ENCODE measurements at regions not wholly inside any gene's neighbourhood (a gene's known extent, or its start where the extent isn't known, plus 50 kb on each side); places are given as distances from the start of the nearest gene placed in this dataset.
"Not testable (repeated sequence)": the region's sequence is repeated elsewhere in the genome, so short reads cannot be mapped to it uniquely, and the experiment has no call there.

- DNase-seq (ENCODE audit: low read depth, low spot score): peak; percentile 8
Observed at GRCh38 chr10:9814285-9814864, 1203.3 kb upstream of the CELF2 start.

GRCh38 chr10:9819756-9820494 lies 1197.7 kb upstream of the CELF2 start:
- no peak for DNase-seq (ENCODE audit: low read depth, low spot score)

DNA sequence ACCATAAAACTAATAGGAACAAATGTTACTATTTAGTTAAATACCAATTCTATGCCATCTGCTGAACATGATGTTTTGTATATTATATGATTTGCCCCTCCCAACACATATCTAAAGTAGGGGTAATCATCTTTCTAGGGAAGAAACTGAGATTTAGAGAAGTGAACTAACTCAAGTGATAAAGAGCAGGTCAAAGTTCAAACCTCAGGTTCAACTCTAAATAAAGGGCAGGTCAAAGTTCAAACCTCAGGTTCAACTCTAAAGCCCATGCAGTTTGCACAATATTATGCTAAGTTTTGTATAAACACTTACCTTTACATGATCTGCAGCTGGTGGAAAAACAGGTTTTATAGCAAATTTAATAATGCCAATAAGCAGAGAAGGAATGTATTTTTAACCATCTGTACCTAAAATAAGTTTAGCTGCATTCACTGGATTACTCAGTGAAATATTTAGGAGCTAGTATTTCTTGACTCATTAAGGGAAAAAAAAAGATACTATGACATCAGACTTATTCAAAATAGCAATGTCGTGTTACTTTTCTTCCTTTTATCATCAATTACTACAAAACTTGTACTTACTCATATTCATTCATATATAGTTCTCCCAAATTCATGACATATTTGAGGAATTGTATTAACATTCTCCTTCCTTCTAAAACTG lies 1194.3 kb upstream of the CELF2 start:
- DNase-seq (ENCODE audit: low read depth, low spot score): no peak

GRCh38 chr10:9824631-9825071 lies 1193.0 kb upstream of the CELF2 start:
- no peak for DNase-seq (ENCODE audit: low read depth, low spot score)

DNA sequence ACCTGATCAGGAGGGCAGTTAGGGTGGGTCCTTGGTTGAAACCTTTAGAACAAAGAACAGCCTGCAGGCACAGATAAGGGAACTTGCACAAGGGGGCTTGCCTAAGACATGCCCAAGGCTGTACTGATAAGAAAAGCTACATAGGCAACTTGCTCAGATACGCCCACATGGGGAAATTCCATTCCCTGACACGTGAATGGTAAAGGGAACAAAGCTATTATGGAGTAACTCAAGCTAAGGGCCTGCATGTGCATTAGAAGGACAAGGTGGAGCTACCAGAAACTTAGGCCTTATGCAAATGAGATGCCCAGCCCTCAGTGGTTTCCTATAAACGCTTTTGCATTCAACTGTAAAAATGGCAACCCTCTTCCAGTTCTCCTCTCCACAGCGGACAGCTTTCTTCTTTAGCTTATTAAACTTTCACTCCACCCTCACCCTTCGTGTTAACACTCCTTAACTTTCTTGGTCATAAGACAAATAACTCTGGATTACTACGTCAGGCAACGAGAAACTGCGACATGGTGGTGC lies 1192.1 kb upstream of the CELF2 start:
- peak; percentile 14 for DNase-seq (ENCODE audit: low read depth, low spot score)

DNA sequence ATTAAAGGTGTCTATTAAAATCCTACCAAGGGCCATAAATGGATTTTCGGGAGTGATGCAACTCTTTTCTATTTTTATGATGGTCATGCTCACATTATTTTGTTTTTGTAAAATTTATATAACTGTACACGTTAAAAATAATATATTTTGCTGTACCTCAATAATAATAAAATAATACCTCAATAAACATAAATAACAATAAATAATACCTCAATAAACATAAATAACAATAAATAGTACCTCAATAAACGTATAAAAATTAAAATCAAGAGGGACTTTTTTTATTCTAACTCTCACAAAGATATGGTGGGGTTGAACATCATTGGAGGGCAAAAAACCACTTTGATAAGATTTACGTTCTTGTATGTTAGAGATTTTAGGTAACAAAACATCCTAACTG lies 1189.6 kb upstream of the CELF2 start:
- no peak for DNase-seq (ENCODE audit: low read depth, low spot score)

DNA sequence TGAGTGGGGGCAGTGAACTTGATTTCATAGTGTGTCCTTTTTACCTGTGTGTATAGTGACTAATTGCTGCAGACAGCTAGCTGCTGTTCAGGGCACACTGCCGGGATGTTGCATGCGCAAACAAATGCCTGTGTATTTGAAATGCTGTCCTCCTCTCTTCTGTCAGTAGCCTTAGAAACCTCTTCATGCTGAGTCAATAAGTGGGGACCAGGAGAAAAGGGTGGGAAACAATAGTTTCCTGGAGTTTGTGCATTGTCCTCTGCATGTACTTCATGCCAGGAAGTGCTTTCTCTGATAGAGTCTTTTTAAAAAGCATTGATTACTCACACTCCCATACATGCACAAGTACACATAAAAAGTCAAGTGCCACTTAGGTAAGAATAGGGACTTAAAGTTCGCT lies 1183.7 kb upstream of the CELF2 start:
- DNase-seq (ENCODE audit: low read depth, low spot score): peak; percentile 19

DNA sequence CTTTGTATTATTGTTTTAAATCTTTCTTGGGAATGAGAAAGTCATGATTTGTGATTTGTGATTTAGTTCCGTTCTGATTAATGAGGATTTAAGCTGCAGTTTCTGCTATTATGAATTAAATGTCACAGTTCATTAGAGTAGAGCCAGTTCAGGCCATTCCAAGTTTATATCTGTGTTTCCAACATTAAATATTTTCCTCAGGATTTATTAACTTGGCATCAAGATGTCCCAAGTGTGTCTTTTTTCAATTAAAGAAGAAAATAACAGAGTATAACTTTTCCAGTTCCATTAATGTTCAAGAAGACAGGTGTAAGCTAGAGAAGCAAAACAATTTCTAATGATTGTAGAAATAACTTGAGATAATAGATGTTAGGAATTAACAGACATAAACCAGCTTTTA lies 1183.2 kb upstream of the CELF2 start:
- no peak for DNase-seq (ENCODE audit: low read depth, low spot score)

DNA sequence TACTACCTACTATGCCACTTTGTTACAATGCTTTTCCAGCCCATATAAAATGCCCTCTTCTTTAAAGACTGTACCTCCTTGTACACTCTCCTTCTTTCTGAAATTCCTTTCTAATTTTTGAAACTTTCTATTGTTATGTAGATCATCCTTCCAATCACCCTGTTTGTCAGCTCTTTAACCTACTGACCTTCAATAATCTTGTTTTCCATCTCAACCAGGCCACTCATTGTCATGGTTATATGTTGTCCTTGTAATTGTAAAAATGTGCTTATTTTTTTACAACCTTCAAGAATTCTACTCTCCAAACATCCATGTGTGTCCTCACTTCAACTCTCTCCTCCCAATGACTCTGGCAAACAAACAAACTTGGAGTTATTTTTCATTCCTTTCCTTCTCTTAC lies 1172.6 kb upstream of the CELF2 start:
- DNase-seq (ENCODE audit: low read depth, low spot score): no peak

DNA sequence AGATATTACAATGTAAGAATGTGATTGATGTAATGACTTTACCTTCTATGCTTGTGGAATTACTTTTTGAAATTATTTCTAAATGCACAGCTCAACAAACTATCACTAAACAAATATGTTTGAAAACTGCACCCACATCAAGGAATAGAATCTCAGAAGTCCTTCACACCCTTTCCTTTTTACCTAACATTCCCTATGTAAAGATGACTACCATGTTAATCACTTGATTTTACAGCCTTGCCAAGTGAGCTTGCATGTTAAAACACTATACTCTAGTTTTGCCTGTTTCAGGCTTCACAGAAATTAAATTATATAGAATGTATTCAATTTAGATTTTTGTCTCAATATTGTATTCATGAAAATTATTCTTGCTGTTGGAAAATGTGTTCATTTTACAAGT lies 1169.4 kb upstream of the CELF2 start:
- DNase-seq (ENCODE audit: low read depth, low spot score): no peak

DNA sequence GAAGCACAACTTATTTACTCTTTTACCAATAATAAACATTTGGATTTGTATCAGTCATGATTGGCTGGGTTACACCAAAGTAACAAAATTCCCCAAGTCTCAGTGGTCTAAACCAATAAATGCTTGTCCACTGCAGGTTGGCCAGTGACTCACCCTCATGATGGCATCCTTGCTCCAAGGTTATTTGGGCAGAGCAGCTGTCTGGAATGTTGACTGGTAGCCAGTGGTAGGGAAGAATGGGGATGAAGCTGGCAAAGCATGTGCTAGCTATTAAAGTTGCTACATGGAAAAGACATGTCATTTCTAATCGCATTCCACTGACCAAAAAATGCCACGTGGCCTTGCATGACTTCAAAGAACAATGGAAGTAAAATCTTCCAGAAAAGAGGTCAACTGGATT lies 1168.7 kb upstream of the CELF2 start:
- peak; percentile 17 for DNase-seq (ENCODE audit: low read depth, low spot score)

GRCh38 chr10:9850415-9850814 lies 1167.3 kb upstream of the CELF2 start:
- DNase-seq (ENCODE audit: low read depth, low spot score): no peak

- DNase-seq (ENCODE audit: low read depth, low spot score): no peak
Observed at GRCh38 chr10:9851808-9852207, 1165.9 kb upstream of the CELF2 start.

GRCh38 chr10:9853405-9854355 lies 1164.0 kb upstream of the CELF2 start:
- DNase-seq (ENCODE audit: low read depth, low spot score): no peak

DNA sequence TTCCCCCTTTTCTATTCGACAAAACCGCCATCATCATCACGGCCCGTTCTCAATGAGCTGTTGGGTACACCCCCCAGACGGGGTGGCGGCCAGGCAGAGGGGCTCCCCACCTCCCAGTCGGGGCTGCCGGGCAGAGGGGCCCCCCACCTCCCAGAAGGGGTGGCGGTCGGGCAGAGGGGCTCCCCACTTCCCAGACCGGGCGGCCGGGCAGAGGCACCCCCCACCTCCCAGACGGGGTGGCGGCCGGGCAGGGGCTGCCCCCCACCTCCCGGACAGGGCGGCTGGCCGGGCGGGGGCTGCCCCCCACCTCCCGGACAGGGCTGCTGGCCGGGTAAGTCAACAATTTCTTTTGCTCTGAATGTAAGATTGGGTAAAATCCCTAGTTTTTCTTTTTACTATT lies 1162.2 kb upstream of the CELF2 start:
- not testable (repeated sequence) for DNase-seq (ENCODE audit: low read depth, low spot score)

DNA sequence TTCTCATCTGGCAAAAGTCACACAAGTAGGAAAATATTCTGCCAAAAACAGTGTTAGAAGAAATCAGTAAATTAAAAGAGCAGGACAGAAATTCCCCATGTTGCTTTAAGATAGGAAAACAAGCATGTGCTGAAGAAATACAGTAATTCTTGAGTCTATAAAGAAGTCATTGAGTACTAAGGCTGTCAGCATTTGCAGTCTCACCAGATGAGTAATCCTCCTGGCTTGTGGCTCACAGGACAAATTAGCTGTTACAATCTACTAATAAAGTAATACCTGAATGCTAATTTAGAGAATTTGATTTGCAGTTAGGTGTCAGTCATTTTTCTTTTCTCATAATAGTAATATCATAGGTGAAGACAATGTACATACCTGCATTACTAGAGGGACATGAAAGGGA lies 1158.9 kb upstream of the CELF2 start:
- DNase-seq (ENCODE audit: low read depth, low spot score): peak; percentile 37

- no peak for DNase-seq (ENCODE audit: low read depth, low spot score)
Observed at GRCh38 chr10:9860045-9860444, 1157.6 kb upstream of the CELF2 start.

DNA sequence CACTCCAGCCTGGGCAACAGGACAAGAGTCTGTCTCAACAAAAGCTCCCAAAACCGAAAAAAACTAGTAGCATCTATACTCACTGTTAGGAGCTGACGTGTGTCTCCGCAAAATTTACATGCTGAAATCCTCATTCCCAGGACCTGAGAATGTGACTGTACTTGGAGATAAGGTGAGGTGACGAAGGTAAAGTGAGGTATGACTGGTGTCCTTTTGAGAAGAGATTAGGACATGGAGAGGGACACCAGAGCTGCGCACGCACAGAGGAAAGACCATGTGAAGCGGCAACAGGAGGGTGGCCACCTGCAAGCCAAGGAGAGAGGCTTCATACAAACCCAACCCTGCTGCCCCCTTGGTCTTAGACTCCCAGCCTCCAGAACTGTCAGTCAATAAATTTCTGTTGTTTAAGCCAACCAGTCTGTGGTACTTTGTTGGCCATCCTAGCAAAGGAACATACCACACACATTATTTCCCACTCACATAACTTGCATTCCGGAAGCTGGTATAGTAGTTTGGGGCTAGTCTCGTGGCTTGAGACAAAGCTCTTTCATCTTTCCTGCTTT lies 1154.0 kb upstream of the CELF2 start:
- peak; percentile 21 for DNase-seq (ENCODE audit: low read depth, low spot score)

DNA sequence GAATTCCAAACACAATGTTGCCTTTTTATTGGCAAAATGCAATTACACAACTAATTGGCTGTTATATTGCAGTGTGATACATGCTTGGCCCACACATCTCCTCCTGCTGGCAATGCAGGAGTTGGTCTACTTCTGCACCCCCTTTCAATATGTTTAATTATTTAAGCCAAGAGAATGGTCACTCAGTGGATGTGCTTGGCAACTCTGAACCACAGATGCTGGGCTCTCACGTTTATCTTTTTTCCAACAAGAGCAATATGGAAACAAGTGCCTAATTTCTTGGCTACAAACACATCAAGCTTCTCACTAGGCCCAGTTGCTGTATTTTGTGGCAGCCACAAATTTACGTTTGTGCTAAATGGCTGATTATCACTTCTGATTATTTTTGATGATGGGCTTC lies 1149.2 kb upstream of the CELF2 start:
- DNase-seq (ENCODE audit: low read depth, low spot score): no peak

DNA sequence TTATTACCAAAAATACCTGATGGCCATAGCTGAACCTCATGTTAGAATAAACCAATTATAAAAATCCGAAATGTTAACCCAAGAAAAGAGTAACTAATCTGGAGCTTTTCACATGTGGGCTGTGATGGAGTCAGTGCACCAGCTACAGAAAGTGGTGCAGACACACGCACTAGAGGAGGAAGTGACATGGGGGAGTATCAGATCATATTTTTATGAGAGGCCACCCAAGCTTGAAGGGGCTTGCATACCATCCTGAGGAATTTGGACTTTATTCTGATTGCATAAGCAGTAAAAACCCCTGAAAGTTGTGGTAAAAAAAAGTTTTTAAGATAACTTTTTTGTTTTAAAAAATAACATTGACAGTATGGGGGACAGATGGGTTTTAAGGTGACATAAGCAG lies 1148.5 kb upstream of the CELF2 start:
- DNase-seq (ENCODE audit: low read depth, low spot score): no peak

DNA sequence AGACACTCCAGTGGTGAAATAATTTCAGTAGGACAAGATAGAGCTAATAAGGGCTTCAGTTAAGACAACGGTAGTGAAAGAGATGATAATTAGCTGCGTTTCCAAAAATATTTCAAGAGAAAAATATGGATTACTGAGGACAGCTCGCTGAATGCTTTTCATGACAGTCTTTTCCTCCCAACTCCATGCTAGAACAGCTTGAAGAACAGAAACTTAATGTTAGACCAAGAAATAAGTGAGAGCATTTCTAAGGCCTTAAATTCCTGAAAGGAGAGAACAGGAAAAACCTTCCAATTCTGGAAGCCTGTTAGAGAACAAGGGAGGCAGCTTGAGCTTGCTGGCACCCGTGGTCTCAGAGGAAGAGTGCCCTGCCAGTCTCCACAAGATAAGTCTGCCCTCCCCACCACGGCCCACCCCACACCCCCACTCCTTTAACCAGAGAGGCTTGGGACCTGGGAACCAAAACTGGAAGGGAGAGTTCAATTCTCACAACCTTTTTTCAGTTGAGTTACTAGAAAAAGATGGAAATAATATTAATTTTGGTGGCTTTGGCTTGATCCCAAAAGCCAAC lies 1148.0 kb upstream of the CELF2 start:
- no peak for DNase-seq (ENCODE audit: low read depth, low spot score)
